ENCODE measurements at regions not wholly inside any gene's neighbourhood (a gene's known extent, or its start where the extent isn't known, plus 50 kb on each side); places are given as distances from the start of the nearest gene placed in this dataset.

GRCh38 chr3:147049305-147049704 is 357.0 kb downstream of the ZIC4 start:
- Mint-ChIP-seq H3K27me3 (ENCODE audit: insufficient read depth, low read depth, poor library complexity) (no peaks in the 10 kb centered on the region), H3K36me3 (ENCODE audit: low read depth) (no peaks in the 10 kb centered on the region; the same call in 2 of the 3 replicates), H3K9me3 (no peaks in the 10 kb centered on the region), H3K4me1 (no peaks in the 10 kb centered on the region), H3K4me3 (no peak overlapping the region), H3K27ac (no peak overlapping the region)
- H4K20me1 ChIP-seq (replicated peaks; ENCODE audit: insufficient read depth), result no peaks in the 10 kb centered on the region
- no peaks in the 10 kb centered on the region for H3F3A ChIP-seq (replicated peaks; ENCODE audit: low read depth)
- ATAC-seq (no peak), DNase-seq (ENCODE audit: low spot score) (no peak)
- H3K9me2 ChIP-seq (ENCODE audit: insufficient read depth), result peaks cover 8% of the 10 kb centered on the region
- no peaks in the 10 kb centered on the region for H3K36me3 ChIP-seq (ENCODE audit: insufficient read depth)
- H3K27me3 ChIP-seq (ENCODE audit: insufficient read depth), result no peaks in the 10 kb centered on the region
- no peak overlapping the region for H3K4me3 ChIP-seq
- no peak overlapping the region for H3K27ac ChIP-seq (ENCODE audit: low read depth)
- H3K4me2 ChIP-seq, result no peak overlapping the region
- no peaks in the 10 kb centered on the region for H3K79me2 ChIP-seq (replicated peaks; ENCODE audit: insufficient read depth)
- peak overlapping the region; percentile 92; the same call in 1 of the 2 replicates for H2AFZ ChIP-seq
- no peaks in the 10 kb centered on the region for H3K4me1 ChIP-seq (ENCODE audit: insufficient read depth)
- TF ChIP-seq POLR2AphosphoS5 (IDR thresholded peaks at IDR 0.05; ENCODE audit: low read depth) (no peak), REST (IDR thresholded peaks at IDR 0.05; ENCODE audit: unreplicated experiment) (no peak), ZNF331 (CRISPR knock-in tag; IDR thresholded peaks at IDR 0.05; ENCODE audit: low read depth) (no peak), STAT1 (IDR thresholded peaks at IDR 0.05; ENCODE audit: unreplicated experiment) (no peak), CREB1 (CRISPR knock-in tag; IDR thresholded peaks at IDR 0.05; ENCODE audit: low read depth) (no peak), CTCF (conservative IDR thresholded peaks at IDR 0.05; ENCODE audit: low read depth in 2 of 2) (no peak), EZH2phosphoT487 (IDR thresholded peaks at IDR 0.05; ENCODE audit: unreplicated experiment) (no peak), JUNB (IDR thresholded peaks at IDR 0.05; ENCODE audit: unreplicated experiment) (no peak), ZNF114 (CRISPR knock-in tag; IDR thresholded peaks at IDR 0.05) (no peak), EZH2 (IDR thresholded peaks at IDR 0.05; ENCODE audit: low read depth, unreplicated experiment) (no peak)
- TF ChIP-seq, protein P1, sequence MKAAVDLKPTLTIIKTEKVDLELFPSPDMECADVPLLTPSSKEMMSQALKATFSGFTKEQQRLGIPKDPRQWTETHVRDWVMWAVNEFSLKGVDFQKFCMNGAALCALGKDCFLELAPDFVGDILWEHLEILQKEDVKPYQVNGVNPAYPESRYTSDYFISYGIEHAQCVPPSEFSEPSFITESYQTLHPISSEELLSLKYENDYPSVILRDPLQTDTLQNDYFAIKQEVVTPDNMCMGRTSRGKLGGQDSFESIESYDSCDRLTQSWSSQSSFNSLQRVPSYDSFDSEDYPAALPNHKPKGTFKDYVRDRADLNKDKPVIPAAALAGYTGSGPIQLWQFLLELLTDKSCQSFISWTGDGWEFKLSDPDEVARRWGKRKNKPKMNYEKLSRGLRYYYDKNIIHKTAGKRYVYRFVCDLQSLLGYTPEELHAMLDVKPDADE (IDR thresholded peaks at IDR 0.05), result no peak
